CD14-positive monocyte (primary cell): ENCODE measurements at regions not wholly inside any gene's neighbourhood (a gene's known extent, or its start where the extent isn't known, plus 50 kb on each side); places are given as distances from the start of the nearest gene placed in this dataset.

Experiments used
- DNase-seq, 3 donors: peaks; one replicate each; pipeline ENCODE4 v3.0.0-alpha.2; 2011 to 2022
- H2AFZ ChIP-seq: 2 replicates; pipeline ENCODE4 v1.6.0; 2012; ENCODE audit warnings: mild to moderate bottlenecking, low read depth, low read length, inconsistent platforms; ENCODE audit not compliant: insufficient read depth, poor library complexity, severe bottlenecking
- H3K27ac ChIP-seq, 2 donors: 1 replicate in 1 of 2; 2 replicates in 1 of 2; pipeline ENCODE4 v1.5.1; 2012 to 2013; ENCODE audit warnings: low read length in 2 of 2, control low read depth in 1 of 2, inconsistent platforms in 1 of 2, low read depth in 1 of 2, mild to moderate bottlenecking in 1 of 2
- H3K27me3 ChIP-seq, 2 donors: one replicate each; pipeline versions ENCODE4 v1.6.0 to v1.6.1; 2011 to 2013; ENCODE audit warnings: low read length in 2 of 2; ENCODE audit not compliant: control insufficient read depth in 2 of 2, insufficient read depth in 2 of 2
- H3K36me3 ChIP-seq, 2 donors: replicated peaks in 1 of 2; 1 replicate in 1 of 2; 2 replicates in 1 of 2; pipeline versions ENCODE4 v1.5.1 to v1.6.1; 2012 to 2013; ENCODE audit warnings: low read length in 2 of 2, control low read depth in 1 of 2, inconsistent platforms in 1 of 2, mild to moderate bottlenecking in 1 of 2; ENCODE audit not compliant: insufficient read depth in 2 of 2, control insufficient read depth in 1 of 2
- H3K4me1 ChIP-seq, 2 donors: 1 replicate in 1 of 2; 2 replicates in 1 of 2; pipeline versions ENCODE4 v1.5.1 to v1.6.1; 2012 to 2013; ENCODE audit warnings: low read length in 2 of 2, control low read depth in 1 of 2, inconsistent platforms in 1 of 2, mild to moderate bottlenecking in 1 of 2, moderate library complexity in 1 of 2; ENCODE audit not compliant: insufficient read depth in 2 of 2, control insufficient read depth in 1 of 2
- H3K4me2 ChIP-seq: replicated peaks from 2 replicates; pipeline ENCODE3; 2012; ENCODE audit warnings: low read length, moderate library complexity, mild to moderate bottlenecking; ENCODE audit not compliant: poor library complexity, severe bottlenecking; ENCODE audit errors: extremely low read depth
- H3K4me3 ChIP-seq, 3 experiments: fragments of 200-600 bp in 1 of 3; sonication (generic) in 1 of 3; replicated peaks in 1 of 3; 1 replicate in 2 of 3; 2 replicates in 1 of 3; pipeline ENCODE4 v1.5.1; 2011 to 2013; ENCODE audit warnings: low read length in 3 of 3, mild to moderate bottlenecking in 3 of 3, control low read depth in 2 of 3, low read depth in 2 of 3, inconsistent platforms in 1 of 3, moderate library complexity in 1 of 3
- H3K79me2 ChIP-seq: 2 replicates; pipeline ENCODE4 v1.6.0; 2012; ENCODE audit warnings: mild to moderate bottlenecking, control low read depth, inconsistent platforms, low read length, moderate library complexity; ENCODE audit not compliant: insufficient read depth
- H3K9ac ChIP-seq: 2 replicates; pipeline ENCODE4 v1.6.0; 2017; ENCODE audit warnings: low read length, mild to moderate bottlenecking; ENCODE audit not compliant: insufficient read depth, poor library complexity, severe bottlenecking
- H3K9me3 ChIP-seq, 2 donors: replicated peaks in 1 of 2; 1 replicate in 1 of 2; 2 replicates in 1 of 2; pipeline versions ENCODE4 v1.5.1 to v1.6.1; 2012 to 2013; ENCODE audit warnings: low read length in 2 of 2, control low read depth in 1 of 2; ENCODE audit not compliant: control insufficient read depth in 1 of 2, insufficient read depth in 1 of 2
- H4K20me1 ChIP-seq: 2 replicates; pipeline ENCODE4 v1.6.0; 2012; ENCODE audit warnings: mild to moderate bottlenecking, low read length, control low read depth, moderate library complexity; ENCODE audit not compliant: insufficient read depth
- H3K27ac Mint-ChIP-seq, 7 donors: one replicate each; pipeline ENCODE4 v1.8.0; 2020; ENCODE audit warnings: mild to moderate bottlenecking in 7 of 7, mixed read lengths in 7 of 7, moderate library complexity in 6 of 7, inconsistent platforms in 2 of 7
- H3K27me3 Mint-ChIP-seq, 3 donors: one replicate each; pipeline ENCODE4 v1.8.0; 2021 to 2022; ENCODE audit warnings: low read depth in 3 of 3, mild to moderate bottlenecking in 3 of 3, mixed read lengths in 3 of 3, moderate library complexity in 3 of 3, inconsistent platforms in 1 of 3
- H3K36me3 Mint-ChIP-seq, 2 donors: one replicate each; pipeline ENCODE4 v1.8.0; 2020; ENCODE audit warnings: mixed read lengths in 2 of 2, inconsistent platforms in 1 of 2, mild to moderate bottlenecking in 1 of 2
- H3K4me1 Mint-ChIP-seq: one replicate; pipeline ENCODE4 v1.8.0; 2020; ENCODE audit warnings: mild to moderate bottlenecking, mixed read lengths
- H3K4me3 Mint-ChIP-seq, 2 donors: one replicate each; pipeline ENCODE4 v1.8.0; 2020; ENCODE audit warnings: mild to moderate bottlenecking in 2 of 2, mixed read lengths in 2 of 2, moderate library complexity in 1 of 2
- H3K9me3 Mint-ChIP-seq, 7 donors: one replicate each; pipeline ENCODE4 v1.8.0; 2020 to 2022; ENCODE audit warnings: mixed read lengths in 7 of 7, mild to moderate bottlenecking in 6 of 7, moderate library complexity in 6 of 7, inconsistent platforms in 2 of 7
- CTCF ChIP-seq: fragments of 200-600 bp; IDR thresholded peaks from one replicate; pipeline ENCODE4 v1.8.0; 2022; ENCODE audit warnings: antibody characterized with exemption, mild to moderate bottlenecking
- WGBS: methylation state at CpG from one replicate; pipeline ENCODE4 v1.1.5; 2013; ENCODE audit warnings: missing lambda C conversion rate; ENCODE audit not compliant: insufficient coverage; 5-methylcytosine and 5-hydroxymethylcytosine counted together
- intact Hi-C, 2 donors: fragments of 100-400 bp; cut with micrococcal nuclease; formaldehyde crosslinking; loops; one replicate each; pipeline versions ENCODE4 v1.15.0 to v1.15.1; 2023

DNA sequence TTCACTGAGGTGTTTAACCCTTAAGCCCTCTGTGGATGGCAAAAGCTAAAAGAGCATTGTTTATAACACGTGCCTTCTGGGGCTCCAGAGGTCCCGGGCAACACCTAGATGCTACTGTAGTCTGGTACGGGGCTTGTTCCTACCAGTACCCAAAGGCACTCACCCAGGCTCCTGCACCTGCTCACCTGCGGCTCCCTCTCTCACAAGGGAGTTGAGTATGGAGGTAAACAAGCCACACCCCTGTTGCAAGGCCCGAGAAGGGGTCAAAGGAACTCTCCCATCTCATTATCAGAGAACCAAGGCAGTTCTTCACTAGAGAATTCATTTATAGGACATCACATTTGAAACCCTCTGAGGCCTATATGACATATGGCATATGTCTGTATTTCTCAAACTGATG is 53.4 kb upstream of the IL6ST start:
- H3K4me1 ChIP-seq: peaks cover 14 to 18% of the 10 kb centered on the region in 2 donors
- intact Hi-C loops: no loop called here
- no peak for DNase-seq
- no peaks in the 10 kb centered on the region for H4K20me1 ChIP-seq
- TF ChIP-seq CTCF: no peak
- Mint-ChIP-seq H3K27me3 (peaks cover 0 to 3% (median 0%) of the 10 kb centered on the region in 3 donors), H3K4me1 (peaks cover 22% of the 10 kb centered on the region), H3K36me3 (peaks cover 0 to 2% of the 10 kb centered on the region in 2 donors), H3K4me3 (no peak overlapping the region), H3K27ac (no peak overlapping the region), H3K9me3 (peaks cover 3 to 7% (median 4%) of the 10 kb centered on the region in 7 donors)
- H3K4me2 ChIP-seq: no peak overlapping the region
- no peak overlapping the region for H3K9ac ChIP-seq
- H3K27ac ChIP-seq: no peak overlapping the region
- 100% methylated on average over 1 of the region's 5 CpGs for WGBS
- no peaks in the 10 kb centered on the region for H3K36me3 ChIP-seq
- no peak overlapping the region for H2AFZ ChIP-seq
- no peaks in the 10 kb centered on the region for H3K27me3 ChIP-seq
- no peak overlapping the region for H3K4me3 ChIP-seq
- peaks cover 0 to 9% of the 10 kb centered on the region in 2 donors for H3K9me3 ChIP-seq
- no peaks in the 10 kb centered on the region for H3K79me2 ChIP-seq

GRCh38 chr5:56047448-56047847 is 52.7 kb upstream of the IL6ST start:
- Mint-ChIP-seq H3K27ac (no peak overlapping the region), H3K27me3 (peaks cover 0 to 3% (median 0%) of the 10 kb centered on the region in 3 donors), H3K36me3 (peaks cover 0 to 2% of the 10 kb centered on the region in 2 donors), H3K4me1 (peaks cover 22% of the 10 kb centered on the region), H3K4me3 (no peak overlapping the region), H3K9me3 (peaks cover 3 to 7% (median 4%) of the 10 kb centered on the region in 7 donors)
- Histone ChIP-seq H3K4me2 (no peak overlapping the region), H4K20me1 (no peaks in the 10 kb centered on the region), H3K27me3 (no peaks in the 10 kb centered on the region), H3K27ac (no peak overlapping the region), H3K4me1 (peaks cover 14 to 18% of the 10 kb centered on the region in 2 donors), H3K9me3 (peaks cover 0 to 5% of the 10 kb centered on the region in 2 donors), H3K9ac (no peak overlapping the region), H3K4me3 (no peak overlapping the region), H2AFZ (no peak overlapping the region), H3K79me2 (no peaks in the 10 kb centered on the region), H3K36me3 (no peaks in the 10 kb centered on the region)
- WGBS: no CpG with 5 or more reads among the region's 4 CpGs
- intact Hi-C loops: no loop called here
- DNase-seq: no peak
- no peak for TF ChIP-seq CTCF
